HS-27A (cell line): ENCODE measurements at regions not wholly inside any gene's neighbourhood (a gene's known extent, or its start where the extent isn't known, plus 50 kb on each side); places are given as distances from the start of the nearest gene placed in this dataset.
"Not testable (repeated sequence)": the region's sequence is repeated elsewhere in the genome, so short reads cannot be mapped to it uniquely, and the experiment has no call there.

Source experiments
- DNase-seq: peaks from one replicate; pipeline ENCODE4 v3.0.0-alpha.2; 2012; ENCODE audit warnings: low read depth, missing footprints

DNA sequence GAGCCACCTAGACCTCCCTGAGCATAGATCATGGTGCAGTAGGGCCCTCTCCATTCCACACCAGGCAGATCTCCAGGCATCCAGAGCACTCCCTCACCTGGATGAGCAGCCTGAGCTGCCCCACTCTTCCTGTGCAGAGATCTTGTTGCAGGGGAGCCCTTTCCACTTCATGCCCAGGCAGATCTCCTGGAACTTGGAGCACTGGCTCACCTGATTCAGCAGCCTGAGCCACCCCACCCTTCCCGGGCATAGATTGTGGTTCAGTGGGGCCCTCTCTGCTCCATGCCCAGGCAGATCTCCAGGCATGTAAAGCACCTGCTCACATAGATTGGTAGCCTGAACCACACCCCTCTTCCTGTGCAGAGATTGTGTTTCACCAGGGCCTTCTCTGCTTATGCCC lies 78.0 kb downstream of the SEC16B start:
- DNase-seq: no peak

DNA sequence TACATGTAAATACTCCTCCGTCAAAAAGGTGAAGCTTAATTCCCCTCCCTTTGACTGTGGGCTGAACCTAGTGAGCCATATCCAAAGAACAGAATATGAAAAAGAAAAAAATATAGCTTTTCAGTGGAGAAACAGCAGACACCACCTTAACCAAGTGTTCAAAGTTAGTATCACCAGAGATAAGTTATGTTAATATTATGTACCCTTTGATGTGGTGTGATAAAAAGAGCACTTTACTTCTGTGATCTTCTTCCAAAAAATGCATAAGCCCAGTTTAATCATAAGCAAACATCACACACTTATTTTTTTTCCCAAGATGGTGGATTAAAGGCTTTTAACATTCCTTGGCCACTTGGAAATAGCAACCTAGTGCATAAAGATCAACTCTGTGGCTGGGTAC lies 79.4 kb downstream of the SEC16B start:
- no peak for DNase-seq

DNA sequence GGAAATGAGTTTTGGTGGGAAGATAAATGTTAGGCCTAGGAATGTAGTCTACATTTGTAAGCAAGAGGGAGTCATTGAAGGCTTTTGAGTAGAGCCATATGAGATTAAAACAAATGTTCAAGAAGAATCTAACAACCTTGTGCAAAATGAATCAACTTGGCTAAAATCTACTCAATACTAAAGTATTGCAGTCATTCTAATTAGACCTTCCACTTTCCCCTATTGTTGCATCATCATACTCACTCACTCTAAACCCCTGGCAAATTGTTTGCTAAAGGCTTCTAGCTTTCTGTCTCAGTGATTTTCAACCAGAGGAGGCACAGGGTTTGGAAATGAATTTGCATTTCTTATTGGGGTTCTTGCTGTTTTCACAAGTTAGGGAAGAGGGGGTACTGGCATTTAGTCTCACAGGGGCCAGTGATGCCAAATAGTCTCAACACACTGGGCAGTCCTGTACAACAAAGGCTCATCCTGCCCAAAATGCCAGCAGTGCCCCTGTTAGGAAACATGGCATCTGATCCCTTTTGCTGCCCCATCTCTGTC lies 85.3 kb downstream of the SEC16B start:
- no peak for DNase-seq

DNA sequence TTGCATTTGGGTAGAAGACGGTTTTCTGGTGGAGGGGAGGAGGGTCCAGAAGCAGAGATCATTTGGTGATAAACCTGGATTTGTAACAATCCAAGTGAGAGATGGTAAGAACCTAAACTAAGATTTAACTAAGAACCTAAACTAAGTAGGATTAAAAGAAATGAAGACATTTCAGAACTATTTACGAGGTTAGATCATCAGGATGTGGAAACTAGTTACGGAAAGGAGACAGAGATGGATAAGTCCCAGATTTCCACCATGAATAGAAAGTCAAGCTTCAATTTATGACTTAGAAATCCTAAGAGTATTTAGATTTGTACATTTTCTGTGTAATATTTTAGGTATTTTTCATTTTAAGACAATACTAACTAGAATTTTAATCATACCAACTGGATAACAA lies 86.3 kb downstream of the SEC16B start:
- DNase-seq: no peak

DNA sequence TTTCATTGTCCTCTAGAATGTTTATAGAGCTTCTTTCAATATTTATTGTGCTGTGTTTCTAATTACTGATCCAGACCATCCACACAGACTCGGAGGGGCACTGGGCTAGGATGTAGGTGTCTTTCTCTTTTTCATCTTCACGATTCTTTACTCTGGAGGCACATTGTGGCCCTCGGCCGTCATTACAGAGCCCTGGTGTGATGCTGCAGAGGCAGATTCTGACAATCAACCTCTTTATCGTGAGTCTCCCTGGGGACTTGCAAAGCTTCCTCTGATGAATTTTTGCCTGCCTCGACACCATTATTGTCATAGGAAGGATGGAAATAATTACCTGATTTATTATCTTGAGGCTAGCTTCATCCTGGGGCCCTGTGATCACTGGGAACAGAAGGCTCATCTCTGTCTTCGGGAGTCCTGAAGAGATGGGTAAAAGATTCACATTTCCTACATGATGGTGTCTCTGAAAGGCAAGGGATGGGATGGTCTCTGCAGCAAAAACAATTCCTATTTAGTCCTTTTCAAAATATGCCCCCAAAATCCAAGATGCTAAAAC lies 89.4 kb downstream of the SEC16B start:
- DNase-seq: no peak

DNA sequence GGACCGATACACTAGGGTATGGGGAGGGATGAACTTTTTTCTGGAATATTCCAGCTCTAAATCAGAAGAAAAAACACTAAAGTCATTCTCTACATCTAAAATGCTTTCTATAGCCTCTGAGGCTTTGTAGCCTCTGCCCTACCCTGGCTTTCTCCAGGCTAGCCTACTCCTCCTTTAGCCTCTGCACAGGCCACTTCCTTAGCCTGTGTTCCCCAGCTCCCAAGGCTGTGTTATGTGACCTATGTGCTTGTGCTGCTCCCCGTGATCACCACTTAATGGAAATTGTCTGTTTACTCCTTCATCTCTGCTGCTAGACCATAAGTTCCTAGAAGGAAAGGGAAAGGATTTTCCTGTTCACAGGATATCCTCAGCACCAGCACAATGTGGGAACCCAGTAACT lies 92.8 kb downstream of the SEC16B start:
- no peak for DNase-seq

DNA sequence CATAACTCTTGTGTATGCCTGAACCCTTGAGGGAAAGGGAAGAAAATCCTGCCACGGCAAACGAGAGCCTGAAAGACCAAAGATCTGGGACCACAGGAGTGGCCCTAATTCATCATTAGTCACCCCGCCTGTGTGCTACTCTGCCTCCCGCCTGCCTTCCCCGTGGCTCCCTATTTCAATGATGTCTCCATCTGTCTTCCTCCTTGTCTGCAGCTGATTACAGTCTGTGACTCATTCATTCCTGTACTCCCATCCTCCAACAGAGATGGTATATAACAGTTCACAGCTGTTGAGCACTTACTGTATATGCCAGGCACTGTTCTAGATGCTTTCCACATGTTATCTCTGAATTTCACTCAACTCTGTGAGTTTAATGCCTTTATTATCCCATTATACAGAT lies 96.6 kb downstream of the SEC16B start:
- DNase-seq: peak; percentile 31

DNA sequence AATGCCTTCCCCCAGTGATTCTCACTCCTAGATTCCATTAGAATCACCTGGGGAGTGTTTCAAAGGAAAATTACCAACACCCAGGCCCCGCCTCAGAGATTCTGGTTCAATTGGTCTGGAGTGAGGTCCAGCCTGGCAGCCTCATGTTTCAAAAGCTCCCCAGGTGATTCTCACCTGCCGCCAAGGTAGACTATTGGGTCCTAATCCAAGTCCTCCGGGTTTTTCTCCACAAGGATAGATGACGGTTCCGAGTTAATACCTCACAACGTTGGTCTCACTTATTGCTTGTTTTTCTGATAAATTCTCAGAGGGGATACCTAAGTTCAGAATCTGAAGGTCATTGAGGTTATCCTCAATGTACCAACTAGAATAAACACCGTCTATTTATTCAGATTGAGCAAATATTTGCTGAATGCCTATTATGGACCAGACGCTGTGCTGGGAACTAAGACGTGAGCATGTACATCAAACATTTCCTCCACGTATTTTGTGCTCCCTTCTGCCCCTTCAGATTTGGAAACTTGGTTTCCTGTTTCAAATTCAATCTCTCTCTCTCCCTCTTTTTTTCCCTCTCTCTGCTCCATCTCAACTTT lies 97.5 kb downstream of the SEC16B start:
- DNase-seq: no peak

DNA sequence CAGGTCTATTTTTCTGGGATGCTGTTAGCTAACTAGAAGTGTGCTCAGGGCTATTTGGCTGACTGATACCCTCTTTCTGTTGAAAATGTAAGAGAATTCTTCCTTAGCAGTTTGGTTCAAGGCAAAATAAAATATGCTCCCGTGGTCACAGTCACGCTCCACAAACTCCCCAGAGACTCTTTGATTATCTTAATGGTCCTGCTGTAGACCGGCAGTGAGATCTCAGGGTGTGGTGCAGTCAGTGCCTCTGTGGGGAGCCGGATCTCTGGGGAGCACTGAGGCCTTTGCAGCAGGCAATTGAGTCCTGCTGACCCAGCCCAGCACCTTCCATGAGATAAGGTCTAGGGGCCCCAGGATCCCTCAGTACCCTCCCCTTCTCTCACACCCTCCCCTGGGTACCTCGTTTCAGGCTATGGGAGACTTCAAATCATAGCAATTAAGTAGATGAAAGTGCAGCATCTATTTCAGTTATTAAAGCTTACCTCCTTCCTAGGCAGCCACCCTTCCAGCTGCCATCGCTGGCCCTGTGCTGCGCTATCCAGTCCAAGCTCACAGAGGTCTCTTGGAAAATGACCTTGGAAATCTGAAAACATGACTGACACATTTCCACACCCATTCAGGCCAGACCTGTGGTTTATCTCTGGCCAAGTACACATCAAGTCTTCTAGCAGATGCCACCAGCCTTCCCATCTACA lies 98.1 kb downstream of the SEC16B start:
- no peak for DNase-seq

DNA sequence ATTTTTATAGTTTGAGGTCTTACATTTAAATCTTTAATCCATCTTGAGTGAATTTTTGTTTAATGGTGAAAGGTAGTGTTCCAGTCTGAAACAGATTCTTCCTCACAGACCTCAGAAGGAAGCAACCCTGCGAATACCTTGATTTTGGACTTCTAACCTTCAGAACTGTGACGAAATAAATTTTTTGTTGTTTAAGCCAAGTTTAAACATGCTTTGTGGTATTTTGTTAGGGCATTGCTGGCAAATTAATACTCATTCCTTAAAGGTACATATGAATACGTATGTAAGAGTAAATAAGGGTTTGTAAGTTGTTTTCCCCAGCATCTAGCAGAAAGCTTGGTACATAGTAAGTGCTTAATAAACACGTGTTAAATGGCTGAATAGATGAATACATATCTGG lies 100.3 kb downstream of the SEC16B start:
- DNase-seq: no peak

DNA sequence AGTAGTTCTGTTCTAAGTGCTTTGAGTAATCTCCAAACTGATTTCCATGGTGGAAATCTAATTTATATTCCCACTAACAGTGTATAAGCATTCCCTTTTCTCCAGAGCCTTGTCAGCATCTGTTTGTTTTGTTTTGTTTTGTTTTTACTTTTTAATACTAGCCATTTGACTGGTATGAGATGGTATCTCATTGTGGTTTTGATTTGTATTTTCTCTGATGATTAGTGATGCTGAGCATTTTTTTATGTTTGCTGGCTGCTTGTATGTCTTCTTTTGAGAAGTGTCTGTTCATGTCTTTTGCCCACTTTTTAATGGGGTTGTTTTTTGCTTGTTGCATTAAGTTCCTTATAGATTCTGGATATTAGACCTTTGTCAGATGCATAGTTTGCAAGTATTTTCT lies 100.8 kb downstream of the SEC16B start:
- DNase-seq: not testable (repeated sequence)

DNA sequence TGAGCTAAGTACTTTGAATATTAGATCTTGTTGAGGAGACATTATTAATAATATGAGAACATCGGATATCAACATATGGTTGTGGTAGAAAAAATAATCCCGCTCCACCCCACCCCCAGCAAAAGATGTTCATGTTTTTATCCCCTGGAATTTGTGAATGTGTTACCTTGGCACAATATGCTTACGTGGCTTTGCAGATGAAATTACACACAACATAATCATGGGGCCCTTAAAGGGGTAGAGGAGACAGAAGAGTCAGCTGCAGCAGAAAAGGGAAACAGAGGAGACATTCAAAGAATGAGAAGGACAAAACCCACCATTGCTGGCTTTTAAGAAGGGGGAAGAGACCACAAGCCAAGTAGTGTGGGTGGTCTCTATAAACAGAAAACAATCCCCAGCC lies 104.1 kb downstream of the SEC16B start:
- no peak for DNase-seq

DNA sequence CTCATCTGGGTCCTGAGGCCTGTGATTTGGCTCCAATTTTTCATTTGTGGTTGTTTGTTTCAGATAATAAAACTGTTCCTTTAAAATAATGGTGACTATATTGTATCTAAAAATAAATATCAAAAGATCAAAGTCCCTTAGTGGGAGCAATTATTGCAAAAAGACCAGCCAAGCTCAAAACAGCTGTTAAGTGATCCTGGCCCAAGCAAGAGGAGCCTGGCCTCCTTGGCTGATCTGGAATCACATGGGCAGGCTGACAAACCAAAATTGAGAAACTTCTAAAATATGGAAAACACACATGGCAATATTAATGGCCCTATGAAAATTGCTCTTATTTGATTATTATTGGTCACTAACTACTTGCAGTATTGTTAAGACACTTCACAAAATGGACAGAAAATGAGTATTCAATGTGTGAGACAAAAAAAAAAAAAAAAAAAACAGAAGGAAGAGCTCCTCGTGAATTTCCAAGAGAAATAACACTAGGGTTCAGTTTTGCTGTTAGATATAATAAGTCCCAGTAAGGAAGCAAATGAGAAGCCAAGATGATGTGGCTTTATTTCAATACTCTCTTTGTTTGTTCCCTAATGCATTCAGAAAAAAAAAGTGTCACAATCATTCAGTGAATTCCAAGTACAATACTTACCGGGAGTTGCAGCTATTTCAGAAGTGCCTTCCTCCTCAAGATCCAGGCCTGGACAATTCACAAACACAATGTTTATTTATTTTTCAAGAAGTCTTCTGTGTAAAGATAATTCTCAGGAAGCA lies 105.1 kb downstream of the SEC16B start:
- DNase-seq: no peak

DNA sequence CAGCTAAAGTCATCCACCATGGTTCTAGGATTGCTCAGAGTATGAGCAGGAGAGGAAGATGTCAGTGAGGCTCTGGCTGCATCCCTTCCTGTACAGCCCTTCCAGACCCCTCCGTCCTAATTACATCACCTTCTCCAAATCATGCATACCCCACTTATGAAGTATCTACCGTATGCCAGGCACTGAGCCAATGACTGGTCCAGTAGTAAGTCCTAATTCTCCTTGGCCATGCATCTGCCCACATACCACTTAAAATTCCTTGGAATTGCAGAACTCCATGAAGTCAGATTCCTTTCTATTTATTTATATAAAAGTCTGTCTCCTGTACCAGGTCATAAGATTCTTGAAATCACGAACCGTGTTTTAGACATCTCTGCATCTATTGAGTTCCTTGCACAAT lies 106.1 kb downstream of the SEC16B start:
- no peak for DNase-seq

DNA sequence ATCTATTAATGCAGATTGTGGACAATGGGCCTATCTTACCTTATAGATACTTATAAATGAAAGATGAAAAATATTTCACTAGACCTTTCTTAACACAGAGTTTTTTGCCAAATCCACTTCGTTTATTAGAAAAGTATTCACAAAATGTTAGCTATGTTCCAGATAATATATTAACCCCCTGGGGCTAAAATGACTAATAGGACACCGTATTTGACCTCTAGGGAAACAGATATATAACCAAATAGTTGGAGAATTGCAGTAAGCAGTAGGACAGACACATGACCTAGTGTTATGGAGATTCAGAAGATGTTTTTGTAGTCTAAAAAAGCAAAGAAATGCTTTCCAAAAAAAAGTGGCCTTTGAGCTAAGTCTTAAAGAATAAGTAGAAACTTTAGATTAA lies 106.9 kb downstream of the SEC16B start:
- DNase-seq: no peak

DNA sequence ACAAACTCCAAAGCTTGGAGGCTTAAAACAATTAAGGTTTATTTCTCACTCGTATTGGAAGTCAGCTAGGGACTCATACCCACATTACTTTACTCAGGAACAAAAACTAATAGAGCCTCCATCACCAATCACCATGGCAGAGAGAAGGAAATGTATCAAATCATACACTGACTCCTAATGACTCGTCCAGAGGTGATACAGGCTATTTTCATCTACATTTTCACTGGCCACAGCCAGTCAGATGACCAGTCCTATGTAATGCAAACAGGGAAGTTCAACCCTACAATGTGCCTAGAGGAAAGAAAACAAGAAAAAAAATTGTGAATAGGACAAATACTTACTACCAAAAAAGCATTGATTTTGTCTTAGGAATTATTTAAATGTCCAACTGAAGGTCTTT lies 110.3 kb downstream of the SEC16B start:
- DNase-seq: no peak

DNA sequence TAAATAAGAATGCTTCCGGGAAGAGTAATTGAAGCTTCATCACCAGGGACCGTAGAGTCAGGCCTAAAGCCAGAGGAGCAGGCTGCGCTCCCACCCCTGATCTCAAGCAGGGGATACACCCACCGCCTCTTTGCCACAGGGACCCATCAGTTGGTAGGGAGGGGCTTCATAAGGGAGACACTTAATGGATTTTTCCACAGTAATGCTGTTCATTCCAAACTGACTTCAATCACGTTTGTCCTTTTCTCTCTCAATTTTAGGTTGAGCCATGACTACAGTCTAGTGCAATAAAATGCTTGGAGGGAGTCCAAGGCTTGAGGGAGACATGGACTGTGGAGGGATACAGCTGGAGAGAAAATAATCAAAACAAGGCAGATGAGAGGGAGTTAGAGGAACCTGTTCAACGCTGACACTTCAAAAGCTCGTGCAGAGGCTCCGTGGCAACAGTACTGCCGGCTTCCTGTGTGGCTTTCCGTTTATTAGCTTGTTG lies 111.5 kb downstream of the SEC16B start:
- DNase-seq: no peak

DNA sequence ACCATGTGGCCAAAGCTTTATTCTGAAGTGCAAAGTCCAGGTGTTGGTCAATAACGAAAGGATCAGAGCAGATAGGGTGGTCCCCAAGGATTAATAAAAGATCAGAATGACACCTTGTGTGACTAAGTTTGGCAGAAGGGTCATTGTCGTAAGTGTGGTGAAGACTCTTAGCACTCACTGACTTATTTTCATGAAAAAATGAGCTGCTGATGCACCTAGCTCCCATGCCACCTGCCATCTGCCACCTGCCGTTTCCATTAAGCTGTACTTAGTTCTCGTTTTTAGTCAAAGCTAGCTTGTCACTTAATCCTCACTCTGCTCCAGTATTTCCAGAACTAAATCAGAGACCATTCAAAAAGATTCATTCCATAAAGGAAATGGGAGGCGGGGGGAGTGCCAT lies 112.6 kb downstream of the SEC16B start:
- DNase-seq: no peak

DNA sequence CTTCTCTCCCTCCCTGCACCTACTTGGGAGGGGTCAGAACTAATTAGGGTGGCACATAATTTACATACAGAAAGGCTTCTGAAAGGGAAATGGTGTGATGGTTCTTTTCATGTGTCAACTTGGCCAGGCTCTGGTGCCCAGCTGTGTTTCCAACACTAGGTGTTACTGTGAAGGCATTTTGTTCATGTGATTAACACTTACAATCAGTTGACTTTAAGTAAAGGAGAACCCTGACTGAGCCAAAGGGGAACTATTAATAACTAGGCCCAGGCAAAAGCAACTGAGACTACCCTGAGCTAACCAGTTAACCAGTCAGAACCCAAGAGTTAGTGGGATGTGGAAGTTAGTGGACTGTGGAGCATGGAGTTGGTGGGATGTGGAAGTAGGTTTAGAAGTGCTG lies 114.9 kb downstream of the SEC16B start:
- no peak for DNase-seq

DNA sequence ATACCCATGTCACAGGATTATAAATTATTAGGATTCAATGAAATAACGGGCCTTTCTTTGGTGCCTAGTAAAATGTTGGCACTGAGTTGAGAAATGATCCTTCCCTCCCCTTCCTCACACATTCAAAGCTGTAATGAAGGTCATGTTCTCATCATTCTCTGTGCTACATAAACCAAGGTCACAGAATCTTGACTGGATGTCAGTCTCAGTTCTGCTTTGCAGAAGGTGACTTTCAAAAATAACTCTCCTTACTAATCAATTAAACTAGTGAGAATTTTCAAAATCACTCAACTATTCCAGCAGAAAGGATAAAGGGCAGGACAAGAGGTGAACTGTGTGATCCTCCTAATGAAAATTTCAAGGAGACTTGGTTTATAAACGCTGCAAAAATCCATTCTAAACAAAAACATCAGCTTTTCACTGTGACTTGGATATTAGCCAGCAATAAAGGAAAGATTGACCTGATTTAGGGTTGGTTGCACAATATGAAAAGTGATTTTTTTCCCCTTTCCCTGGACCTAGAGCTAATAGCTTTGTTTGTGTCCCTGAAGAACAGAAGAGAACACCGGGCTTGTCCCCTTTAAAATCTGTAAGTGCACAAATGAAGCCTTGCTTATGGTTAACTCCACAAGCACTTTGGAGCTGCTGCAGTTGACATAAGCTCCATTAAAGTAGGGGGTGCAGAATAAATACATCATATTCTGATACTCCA lies 120.1 kb downstream of the SEC16B start:
- no peak for DNase-seq

DNA sequence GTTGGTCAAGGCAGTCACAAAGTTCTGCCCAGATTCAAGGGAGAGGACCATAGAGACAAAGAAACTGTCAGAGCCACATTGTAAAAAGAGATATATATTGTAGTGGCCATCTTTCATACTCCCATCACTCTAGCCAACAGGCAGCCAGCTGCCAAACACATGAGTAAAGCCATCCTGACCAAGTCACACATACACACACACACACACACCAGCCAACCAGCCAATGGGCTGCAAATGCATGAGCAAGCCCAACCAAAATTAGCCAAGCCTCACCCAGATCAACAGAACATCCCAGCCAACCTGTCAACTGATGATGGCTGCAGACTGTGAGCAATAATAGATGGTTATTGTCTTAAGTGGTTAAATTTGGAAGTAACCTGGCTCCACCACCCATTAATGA lies 120.7 kb downstream of the SEC16B start:
- no peak for DNase-seq

DNA sequence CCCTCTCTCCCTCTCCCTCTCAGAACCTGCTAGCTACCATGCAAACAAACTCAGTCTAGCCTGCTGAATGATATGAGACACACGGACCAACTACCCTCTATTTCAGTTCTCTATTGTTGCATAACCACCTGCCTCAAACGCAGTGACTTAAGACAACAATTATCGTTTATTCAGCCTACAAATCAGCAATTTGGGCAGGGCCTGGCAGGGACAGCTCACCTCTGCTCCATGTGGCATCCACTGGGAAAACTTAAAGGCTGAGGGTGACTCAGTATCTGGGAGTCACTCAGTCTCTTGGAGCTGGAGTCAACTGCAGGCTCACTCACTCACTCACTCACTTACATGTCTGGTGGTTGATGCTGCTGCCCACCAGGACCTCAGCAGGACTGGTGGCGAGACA lies 121.3 kb downstream of the SEC16B start:
- DNase-seq: peak; percentile 26
